Mammary epithelial cell (primary cell): ENCODE measurements at regions not wholly inside any gene's neighbourhood (a gene's known extent, or its start where the extent isn't known, plus 50 kb on each side); places are given as distances from the start of the nearest gene placed in this dataset.

Experiments
- CTCF ChIP-seq, 2 donors: IDR thresholded peaks in 1 of 2; conservative IDR thresholded peaks in 1 of 2; 2 replicates each; pipeline ENCODE4 v1.5.1; 2011 to 2012; ENCODE audit warnings: inconsistent platforms in 2 of 2, low read length in 2 of 2, mild to moderate bottlenecking in 2 of 2, control low read depth in 1 of 2, low read depth in 1 of 2; ENCODE audit not compliant: insufficient read depth in 1 of 2; ENCODE audit errors: extremely low read depth in 1 of 2
- EZH2 ChIP-seq: IDR thresholded peaks from 2 replicates; pipeline ENCODE4 v1.6.1; 2012; ENCODE audit warnings: low read length, inconsistent platforms, borderline replicate concordance

- TF ChIP-seq CTCF (conservative IDR thresholded peaks at IDR 0.05 in 1 of 2, IDR thresholded peaks at IDR 0.05 in 1 of 2; ENCODE audit: extremely low read depth in 1 of 2, insufficient read depth in 1 of 2, low read depth in 1 of 2, low read length in 2 of 2) = no peak
- TF ChIP-seq EZH2 = no peak
Observed at GRCh38 chrX:130997314-130997713, 60.8 kb upstream of the ARHGAP36 start.
